Fibroblast of pulmonary artery (primary cell): ENCODE measurements at regions not wholly inside any gene's neighbourhood (a gene's known extent, or its start where the extent isn't known, plus 50 kb on each side); places are given as distances from the start of the nearest gene placed in this dataset.
"Not testable (repeated sequence)": the region's sequence is repeated elsewhere in the genome, so short reads cannot be mapped to it uniquely, and the experiment has no call there.

Source experiments
- DNase-seq: peaks from one replicate; pipeline ENCODE4 v3.0.0-alpha.2; 2010; ENCODE audit warnings: low read depth
- H3K4me3 ChIP-seq: replicated peaks from 2 replicates; pipeline ENCODE4 v1.5.1; 2011; ENCODE audit warnings: low read depth, mild to moderate bottlenecking, control low read depth, low read length, moderate library complexity
- CTCF ChIP-seq: IDR thresholded peaks from 2 replicates; pipeline ENCODE4 v1.5.1; 2011; ENCODE audit warnings: mild to moderate bottlenecking, control low read depth, low read length, inconsistent platforms; ENCODE audit errors: missing control alignments

- no peak for DNase-seq
- no peak overlapping the region for H3K4me3 ChIP-seq
- TF ChIP-seq CTCF: no peak
Observed at GRCh38 chr9:108744641-108745040, 111.1 kb downstream of the ACTL7B start.

DNA sequence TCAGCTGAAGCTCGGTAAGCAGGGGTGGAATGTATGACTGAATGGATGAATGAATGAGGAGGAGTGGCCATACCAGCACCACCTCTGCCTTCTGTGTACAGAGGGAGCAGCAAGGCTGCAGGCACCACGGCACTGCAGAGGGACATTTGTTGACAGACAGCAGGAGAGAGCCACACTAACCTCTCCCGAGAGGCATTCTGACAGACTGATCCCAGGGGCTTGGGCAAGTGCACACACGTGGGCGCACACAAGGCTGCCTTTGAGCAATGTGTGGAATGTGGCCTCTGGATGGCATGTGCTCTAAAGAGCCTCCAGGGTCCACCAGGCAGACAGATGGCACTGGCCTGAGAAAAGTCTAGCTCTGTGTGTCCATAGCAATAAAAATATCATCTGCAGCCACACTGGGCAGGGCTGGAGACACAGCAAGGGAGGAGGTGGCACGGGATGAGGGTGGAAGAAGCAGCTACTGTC, 111.8 kb downstream of the ACTL7B start:
- no peak for DNase-seq
- no peak for TF ChIP-seq CTCF
- no peak overlapping the region for H3K4me3 ChIP-seq

- TF ChIP-seq CTCF: no peak
- H3K4me3 ChIP-seq: no peak overlapping the region
- no peak for DNase-seq
Observed at GRCh38 chr9:108743416-108743815, 112.4 kb downstream of the ACTL7B start.

DNA sequence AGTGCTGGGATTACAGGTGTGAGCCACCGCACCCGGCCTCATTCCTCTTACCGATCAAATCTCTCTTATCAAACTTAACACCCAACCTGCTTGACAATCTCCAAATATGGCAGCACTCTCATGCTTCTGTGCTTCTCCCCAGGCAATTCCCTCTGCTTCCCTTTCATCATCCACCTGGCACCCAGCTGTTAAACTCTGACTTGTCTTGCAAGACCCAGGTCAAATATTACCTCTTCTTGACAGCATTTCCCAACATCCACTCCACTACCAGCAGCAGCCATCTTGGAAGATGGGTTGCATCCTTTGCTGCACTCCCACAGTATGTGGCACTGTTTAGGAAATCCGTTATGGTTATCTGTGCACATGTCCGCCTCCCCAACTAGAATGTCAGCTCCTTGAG, 113.6 kb downstream of the ACTL7B start:
- H3K4me3 ChIP-seq: no peak overlapping the region
- DNase-seq: no peak
- TF ChIP-seq CTCF: no peak

GRCh38 chr9:108731292-108731691, 124.5 kb downstream of the ACTL7B start:
- DNase-seq, H3K4me3 ChIP-seq: not testable (repeated sequence)

DNA sequence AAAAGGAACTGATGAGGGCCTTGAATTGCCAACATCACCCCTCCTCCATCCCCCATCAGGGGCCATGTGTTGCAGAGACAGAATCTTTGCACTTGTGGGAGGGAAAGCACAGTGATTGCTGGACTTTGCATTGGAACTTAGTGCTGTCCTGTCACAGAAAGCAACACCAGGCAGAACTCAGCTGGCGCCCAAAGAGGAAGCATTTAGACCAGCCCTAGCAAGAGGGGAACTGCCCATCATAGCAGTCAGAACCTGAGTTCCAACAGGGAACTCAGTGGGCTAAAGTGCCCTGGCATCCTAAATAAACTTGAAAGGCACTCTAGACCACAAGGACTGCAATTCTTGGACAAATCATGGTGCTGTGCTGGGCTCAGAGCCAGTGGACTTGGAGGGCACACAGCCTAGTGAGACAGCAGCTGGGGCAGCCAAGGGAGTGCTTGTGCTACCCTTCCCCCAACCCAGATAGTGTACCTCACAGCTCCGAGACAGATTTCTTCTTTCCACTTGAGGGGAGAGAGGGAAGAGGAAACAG, 128.1 kb downstream of the ACTL7B start:
- H3K4me3 ChIP-seq: no peak overlapping the region
- TF ChIP-seq CTCF: no peak
- no peak for DNase-seq

GRCh38 chr9:108724652-108725051, 131.1 kb downstream of the ACTL7B start:
- no peak for DNase-seq
- no peak for TF ChIP-seq CTCF
- H3K4me3 ChIP-seq: no peak overlapping the region
